ENCODE measurements at regions not wholly inside any gene's neighbourhood (a gene's known extent, or its start where the extent isn't known, plus 50 kb on each side); places are given as distances from the start of the nearest gene placed in this dataset.

DNA sequence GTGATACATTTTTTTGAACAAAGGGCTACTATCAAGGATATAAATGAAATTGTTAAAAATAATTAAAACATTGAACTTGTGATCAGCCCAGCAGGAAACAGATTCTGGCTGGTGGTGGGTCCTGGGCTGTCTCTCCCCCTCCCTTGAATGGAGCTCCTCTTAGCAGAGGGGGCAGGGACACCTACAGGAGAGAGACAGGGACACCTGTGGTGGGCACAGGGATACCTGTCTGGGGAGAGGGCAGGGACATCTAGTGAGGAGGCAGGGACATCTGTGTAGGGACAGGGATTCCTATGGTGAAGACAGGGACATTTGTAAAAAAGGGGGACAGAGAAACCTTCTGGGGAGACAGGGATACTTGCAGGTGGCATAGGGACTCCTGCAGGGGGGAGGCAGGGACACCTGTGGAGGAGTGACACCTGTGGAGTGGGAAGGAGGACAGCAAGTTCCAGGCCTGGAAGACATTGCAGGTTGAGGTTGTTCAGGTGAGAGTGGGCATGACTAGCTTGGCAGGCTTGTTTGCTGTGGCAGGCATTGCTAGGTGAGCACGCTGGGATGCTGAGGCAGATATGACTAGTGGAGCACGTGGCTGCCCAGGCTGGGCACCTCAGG lies 264.2 kb downstream of the IRX2 start:
- no peak for DNase-seq

DNA sequence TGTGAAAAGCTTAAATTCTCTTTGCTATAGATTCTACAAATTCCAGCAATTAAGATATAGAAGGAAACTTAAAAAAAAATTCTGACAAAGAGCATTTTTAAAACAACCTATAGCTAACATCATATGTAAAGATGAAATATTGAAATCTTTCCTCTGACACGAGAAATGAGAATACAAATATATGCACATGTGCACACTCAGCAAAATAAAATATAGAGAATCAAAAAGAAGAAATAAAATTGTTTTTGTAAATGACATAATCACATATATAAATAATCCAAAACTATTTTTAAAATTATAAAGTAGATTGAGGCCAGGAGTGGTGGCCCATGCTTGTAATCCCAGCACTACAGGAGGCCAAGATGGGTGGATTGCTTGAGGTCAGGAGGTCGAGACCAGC lies 265.1 kb downstream of the IRX2 start:
- no peak for DNase-seq

- DNase-seq, result peak; percentile 24
These were observed 268.7 kb downstream of the IRX2 start for GRCh38 chr5:2482778-2483177.

DNA sequence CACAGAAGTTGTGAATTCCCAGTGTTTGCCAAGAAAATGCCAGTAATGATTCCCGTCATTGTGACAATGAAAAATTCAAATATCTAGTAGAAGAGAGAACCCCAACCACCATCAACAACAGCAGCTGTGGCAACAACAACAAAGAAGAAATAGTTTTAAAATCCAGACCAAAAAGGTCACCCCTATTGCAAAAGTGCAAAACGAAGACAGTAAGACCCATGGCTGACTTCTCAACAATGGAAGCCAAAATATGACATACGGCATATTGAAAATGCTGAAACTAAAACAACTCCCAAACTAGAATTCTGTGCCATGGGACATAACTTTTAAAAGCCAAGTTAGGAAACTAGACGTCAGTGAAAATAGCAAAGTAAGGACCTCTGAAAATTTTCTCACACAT lies 270.6 kb downstream of the IRX2 start:
- DNase-seq, result no peak

GRCh38 chr5:2475902-2476301 lies 275.6 kb downstream of the IRX2 start:
- DNase-seq, result no peak

DNA sequence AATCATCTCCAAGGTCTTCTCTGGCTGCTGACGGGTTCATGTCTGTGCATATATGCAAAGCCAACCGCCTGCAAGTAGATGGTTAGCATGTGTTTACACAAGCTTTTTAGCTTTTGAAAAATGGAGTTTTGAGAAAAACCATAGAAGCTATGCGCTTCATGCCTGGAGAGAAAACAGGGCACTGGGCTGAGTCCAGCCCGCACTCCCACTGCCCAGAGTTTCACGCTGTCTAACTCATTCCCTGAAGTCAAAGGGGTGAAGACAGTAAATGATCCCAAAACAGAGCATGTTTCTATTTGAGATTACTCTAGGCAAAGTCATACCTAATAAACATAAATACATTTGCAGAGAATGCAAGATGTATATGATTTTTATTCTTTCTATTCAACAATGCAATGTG lies 278.8 kb downstream of the IRX2 start:
- no peak for DNase-seq

- no peak for DNase-seq
These were observed 280.2 kb downstream of the IRX2 start for GRCh38 chr5:2471152-2471879.

- no peak for DNase-seq
These were observed 284.5 kb downstream of the IRX2 start for GRCh38 chr5:2466966-2467365.

DNA sequence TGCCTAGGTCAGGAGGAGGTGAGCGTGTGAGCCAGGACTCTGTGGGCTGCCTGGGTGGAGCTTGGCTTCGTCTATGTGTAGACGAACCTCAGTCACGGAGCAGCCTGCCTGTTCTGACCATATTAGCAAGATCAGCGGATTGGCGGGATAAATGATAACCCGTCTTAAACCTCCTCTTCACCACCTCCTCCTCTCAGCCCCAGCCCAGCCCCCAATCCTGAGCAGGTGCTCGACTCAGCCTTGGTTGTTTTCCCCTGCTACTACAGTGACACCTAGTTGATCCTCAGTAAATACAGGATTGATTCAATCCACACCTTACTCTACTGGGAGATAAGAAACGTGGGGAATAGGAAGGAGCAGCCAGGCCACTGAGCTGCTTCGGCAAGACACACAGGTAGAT lies 286.1 kb downstream of the IRX2 start:
- peak; percentile 27 for DNase-seq

- DNase-seq, result no peak
These were observed 287.3 kb downstream of the IRX2 start for GRCh38 chr5:2464141-2464540.

GRCh38 chr5:2461701-2462691 lies 289.5 kb downstream of the IRX2 start:
- peak; percentile 31 for DNase-seq

DNA sequence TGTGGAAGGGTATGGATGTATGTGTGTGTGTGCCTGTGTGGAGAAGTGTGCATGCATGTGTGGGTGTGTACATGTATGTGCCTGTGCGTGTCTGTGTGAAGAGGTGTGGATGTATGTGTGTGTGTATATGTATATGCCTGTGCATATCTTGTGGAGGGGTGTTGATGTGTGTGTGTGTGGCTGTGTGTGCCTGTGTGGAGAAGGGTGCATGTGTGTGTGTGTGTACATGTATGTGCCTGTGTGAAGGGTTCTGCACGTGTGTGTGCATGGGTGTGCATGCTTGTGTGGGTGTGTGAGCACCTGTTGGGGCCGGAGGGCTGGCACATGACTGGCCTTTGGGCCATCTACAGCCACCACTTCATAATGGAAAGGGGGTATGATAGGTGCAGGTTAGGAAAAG lies 291.4 kb downstream of the IRX2 start:
- no peak for DNase-seq

- no peak for DNase-seq
These were observed 292.2 kb downstream of the IRX2 start for GRCh38 chr5:2459251-2459650.

GRCh38 chr5:2455878-2456277 lies 295.6 kb downstream of the IRX2 start:
- no peak for DNase-seq

GRCh38 chr5:2454876-2455275 lies 296.6 kb downstream of the IRX2 start:
- DNase-seq, result no peak

DNA sequence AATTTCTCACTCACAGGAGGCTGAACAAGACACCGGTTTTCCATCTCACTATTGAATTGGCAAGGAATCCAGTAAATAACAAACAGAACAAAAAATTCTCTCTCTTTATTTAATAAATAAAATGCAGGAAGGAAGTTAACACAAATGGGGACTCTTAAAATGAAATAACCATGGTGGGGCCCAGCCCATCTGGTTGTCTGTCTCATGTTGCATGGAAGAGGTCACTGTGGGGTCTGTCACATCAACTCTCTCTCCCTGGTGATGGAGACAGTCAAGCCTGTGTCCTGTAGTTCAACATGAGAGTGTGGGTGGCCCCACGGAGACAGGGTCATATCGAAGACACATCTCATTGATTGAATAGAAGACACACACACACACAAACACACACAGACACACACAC lies 297.7 kb downstream of the IRX2 start:
- DNase-seq, result no peak

DNA sequence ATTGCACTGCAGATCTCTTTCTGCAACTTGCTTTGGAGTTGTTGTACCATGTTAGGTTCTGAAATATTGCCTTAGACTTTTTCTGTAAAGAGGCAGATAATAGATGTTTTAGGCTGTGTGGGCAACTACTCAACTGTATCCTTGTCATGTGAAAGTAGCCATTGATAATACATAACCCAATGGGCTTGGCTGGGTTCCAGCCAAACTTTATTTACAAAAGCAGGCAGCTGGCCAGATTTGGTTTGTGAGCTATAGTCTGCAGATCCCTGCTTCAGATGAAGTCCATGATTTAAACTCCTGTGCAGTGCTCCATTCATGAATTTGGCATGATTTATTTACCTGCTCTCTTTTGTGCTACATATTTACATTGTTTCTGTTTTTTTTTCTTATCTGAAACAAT lies 300.4 kb downstream of the IRX2 start:
- DNase-seq, result peak; percentile 83

- DNase-seq, result no peak
These were observed 308.8 kb downstream of the IRX2 start for GRCh38 chr5:2442496-2443354.

- DNase-seq, result no peak
These were observed 309.8 kb downstream of the IRX2 start for GRCh38 chr5:2441495-2442180.

GRCh38 chr5:2439608-2440007 lies 311.9 kb downstream of the IRX2 start:
- DNase-seq, result no peak

- DNase-seq, result no peak
These were observed 318.4 kb downstream of the IRX2 start for GRCh38 chr5:2433086-2433485.

All from NCI-H748 treated with DMSO at 0.1 percent for 48 hours (cell line).